ENCODE measurements at regions not wholly inside any gene's neighbourhood (a gene's known extent, or its start where the extent isn't known, plus 50 kb on each side); places are given as distances from the start of the nearest gene placed in this dataset.

DNA sequence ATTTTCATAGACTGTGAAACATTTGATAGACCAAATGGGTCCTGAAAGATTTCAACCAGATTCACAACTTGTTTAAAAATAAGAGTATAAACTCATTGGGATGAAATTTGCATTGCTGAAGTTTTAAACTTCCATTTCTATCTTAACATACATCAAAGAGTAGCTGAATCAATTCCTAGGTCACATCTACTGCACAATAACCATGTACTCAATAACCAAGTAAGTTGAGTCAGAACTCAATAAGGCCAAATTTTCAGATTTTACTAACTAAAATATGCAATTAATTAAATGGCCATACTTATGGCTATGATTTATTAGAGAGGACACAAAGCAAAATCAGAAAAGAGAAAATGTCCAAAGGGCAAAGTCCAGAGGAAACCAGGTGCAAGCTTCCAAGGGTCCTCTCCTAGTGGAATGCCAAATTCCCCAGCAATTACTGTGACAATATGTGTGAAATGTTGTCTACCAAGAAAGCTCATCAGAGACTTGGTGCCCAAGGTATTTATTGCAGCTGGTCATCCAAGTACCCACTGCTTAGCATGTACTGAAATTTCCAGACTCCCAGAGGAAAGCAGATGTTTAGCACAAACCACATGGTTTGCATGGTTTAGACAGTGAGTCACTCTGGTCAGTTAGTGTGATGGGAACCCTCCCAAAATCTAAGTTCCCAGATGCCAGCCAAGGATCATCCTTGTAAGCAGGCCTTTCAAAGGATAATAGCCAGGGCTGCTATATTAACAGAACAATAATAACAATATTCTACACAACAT lies 238.9 kb downstream of the IPMK start:
- TF ChIP-seq, protein P1, sequence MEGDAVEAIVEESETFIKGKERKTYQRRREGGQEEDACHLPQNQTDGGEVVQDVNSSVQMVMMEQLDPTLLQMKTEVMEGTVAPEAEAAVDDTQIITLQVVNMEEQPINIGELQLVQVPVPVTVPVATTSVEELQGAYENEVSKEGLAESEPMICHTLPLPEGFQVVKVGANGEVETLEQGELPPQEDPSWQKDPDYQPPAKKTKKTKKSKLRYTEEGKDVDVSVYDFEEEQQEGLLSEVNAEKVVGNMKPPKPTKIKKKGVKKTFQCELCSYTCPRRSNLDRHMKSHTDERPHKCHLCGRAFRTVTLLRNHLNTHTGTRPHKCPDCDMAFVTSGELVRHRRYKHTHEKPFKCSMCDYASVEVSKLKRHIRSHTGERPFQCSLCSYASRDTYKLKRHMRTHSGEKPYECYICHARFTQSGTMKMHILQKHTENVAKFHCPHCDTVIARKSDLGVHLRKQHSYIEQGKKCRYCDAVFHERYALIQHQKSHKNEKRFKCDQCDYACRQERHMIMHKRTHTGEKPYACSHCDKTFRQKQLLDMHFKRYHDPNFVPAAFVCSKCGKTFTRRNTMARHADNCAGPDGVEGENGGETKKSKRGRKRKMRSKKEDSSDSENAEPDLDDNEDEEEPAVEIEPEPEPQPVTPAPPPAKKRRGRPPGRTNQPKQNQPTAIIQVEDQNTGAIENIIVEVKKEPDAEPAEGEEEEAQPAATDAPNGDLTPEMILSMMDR (IDR thresholded peaks at IDR 0.05; ENCODE audit: low read depth, low read length): no peak
- no peak overlapping the region for H3K4me3 ChIP-seq (ENCODE audit: low read depth, low read length)

DNA sequence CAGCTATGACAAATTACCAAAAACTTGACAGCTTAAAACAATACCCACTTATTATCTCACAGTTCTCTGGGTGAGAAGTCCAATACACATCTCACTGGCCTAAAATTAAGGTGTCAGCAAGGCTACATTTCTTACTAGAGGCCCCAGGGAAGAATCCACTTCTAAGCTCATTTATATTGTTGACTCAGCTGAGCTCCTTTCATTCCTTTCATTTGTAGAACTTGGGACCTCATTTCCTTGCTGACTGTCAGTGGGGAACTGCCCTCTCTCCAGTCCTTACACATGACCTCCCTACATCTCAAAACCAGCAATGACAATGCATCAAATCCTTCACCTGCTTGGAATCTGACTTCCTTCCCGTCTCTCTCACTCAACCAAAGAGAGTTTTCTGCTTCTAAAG lies 240.3 kb downstream of the IPMK start:
- TF ChIP-seq, protein P1 (IDR thresholded peaks at IDR 0.05; ENCODE audit: low read depth, low read length): no peak

DNA sequence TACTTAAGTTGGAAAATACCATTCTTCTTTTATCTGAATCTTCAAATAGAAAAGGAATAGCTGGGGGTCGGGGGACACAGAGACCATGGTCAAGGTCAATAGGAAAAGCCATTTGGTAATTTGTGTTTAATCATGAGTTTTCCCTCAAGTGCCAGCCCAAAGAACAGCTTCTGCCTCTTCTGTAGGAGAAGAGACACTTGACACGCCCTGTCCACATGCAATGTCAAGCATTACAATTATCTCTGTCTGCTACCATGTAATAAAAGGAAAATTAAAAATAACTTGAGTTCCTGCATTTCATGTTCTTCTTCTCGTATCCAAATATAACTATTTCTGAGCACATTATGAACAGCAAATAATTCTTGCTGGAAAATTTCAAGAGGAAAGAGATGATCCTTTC lies 241.7 kb downstream of the IPMK start:
- no peak overlapping the region for H3K4me3 ChIP-seq (ENCODE audit: low read depth, low read length)
- TF ChIP-seq, protein P1 (IDR thresholded peaks at IDR 0.05; ENCODE audit: low read depth, low read length): no peak

More for the DNA sequence above, 240.3 kb downstream of the IPMK start:
- no peak overlapping the region for H3K4me3 ChIP-seq (ENCODE audit: low read depth, low read length)

DNA sequence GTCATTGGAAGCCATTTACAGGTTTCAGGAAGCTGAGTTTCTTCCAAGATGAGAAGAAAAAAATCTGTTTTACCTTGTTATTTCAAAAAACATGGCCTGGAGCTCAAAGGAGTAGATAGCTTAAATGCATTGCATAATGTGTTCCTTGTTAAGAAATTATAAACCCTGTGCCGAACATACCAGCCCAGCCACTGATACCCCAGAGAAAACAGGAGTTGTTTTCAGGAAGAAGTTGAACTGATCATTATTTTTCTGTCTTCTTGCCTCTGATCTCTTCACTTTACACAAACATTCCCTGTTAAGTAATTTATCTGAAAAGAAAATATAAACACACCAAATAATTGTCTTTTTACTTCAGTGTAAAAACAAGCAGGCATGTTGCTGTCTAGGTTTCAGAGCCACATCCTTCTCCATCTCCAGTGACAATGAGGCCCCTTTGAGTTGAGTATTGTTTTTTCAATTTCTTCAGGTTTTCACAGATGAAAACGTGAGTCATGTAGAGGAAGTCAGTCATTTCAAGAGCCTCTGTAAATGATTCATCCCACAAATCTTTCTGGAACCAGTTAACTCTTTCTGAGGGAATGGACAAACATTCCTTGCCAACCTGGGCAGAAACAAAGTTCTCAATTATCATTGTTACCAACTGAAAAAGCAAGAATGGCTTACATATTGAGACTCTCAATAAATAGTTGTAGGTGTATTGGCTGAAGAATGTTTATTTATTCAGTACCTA lies 244.2 kb downstream of the IPMK start:
- TF ChIP-seq, protein P1 (IDR thresholded peaks at IDR 0.05; ENCODE audit: low read depth, low read length): no peak
- H3K4me3 ChIP-seq (ENCODE audit: low read depth, low read length): no peak overlapping the region

DNA sequence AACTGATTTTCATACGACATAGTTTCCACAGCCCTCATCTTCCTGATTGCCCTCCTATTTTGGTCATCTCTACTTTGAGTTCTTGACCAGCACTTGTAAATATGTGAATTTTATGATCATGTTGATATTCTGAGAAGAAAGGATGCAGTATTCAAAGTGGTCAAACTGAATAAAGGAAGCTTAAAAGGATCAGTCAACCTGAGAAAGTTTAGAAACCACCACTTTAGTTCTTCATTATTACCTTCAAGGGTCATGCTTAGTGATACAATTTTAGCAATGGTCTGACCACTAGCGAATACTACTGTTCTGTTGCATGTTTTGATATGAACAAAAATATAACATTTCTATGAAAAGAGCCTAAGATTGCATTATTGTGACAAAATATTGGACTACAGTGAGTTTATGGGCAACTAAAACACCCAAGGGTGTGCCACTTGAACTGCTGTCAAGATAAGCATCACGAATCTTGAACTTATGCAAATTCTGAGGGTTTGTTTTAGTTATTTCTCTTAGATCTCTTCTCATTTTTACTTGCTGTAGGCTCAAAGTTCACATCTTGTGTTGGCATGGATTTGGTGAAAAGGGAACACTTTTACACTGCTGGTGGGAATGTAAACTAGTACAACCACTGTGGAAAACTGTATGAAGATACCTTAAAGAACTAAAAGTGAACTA lies 247.7 kb downstream of the IPMK start:
- TF ChIP-seq, protein P1 (IDR thresholded peaks at IDR 0.05; ENCODE audit: low read depth, low read length): no peak
- H3K4me3 ChIP-seq (ENCODE audit: low read depth, low read length): no peak overlapping the region

DNA sequence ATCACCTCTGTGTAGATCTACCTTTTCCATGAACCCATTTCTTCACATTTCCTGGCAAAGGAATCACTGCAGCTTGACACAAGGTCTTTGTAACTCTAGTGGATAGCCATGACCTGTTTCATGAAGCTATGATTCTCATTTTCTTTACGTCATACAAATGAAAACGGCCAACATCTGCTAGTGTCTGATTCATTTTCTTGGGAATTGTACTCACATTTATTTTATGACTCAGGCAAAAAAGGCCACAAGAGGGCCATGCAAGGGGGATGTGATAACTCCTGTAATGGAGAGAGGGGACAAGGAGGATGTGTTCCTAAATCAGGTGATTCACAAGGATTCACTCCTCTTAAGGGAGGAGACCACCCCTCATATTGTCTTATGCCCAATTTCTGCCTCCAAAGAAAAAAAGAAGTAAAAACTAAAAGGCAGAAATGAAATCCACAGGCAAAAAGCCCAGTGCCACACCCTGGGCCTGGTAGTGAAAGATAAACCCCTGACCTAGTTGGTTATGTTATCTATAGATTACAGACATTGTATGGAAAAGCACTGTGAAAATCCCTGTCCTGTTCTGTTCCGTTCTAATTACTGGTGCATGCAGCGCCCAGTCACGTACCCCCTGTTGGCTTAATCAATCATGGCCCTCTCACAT lies 249.9 kb downstream of the IPMK start:
- TF ChIP-seq, protein P1 (IDR thresholded peaks at IDR 0.05; ENCODE audit: low read depth, low read length): no peak

More for the DNA sequence above, 249.9 kb downstream of the IPMK start:
- no peak overlapping the region for H3K4me3 ChIP-seq (ENCODE audit: low read depth, low read length)
